WTC11 (cell line): ENCODE measurements at regions not wholly inside any gene's neighbourhood (a gene's known extent, or its start where the extent isn't known, plus 50 kb on each side); places are given as distances from the start of the nearest gene placed in this dataset.

ENCODE experiments used
- ATAC-seq: fragments of 200-7000 bp; cut with Tn5 transposase; 2 replicates; pipeline ENCODE4 v1.10.0; 2021; ENCODE audit warnings: mild to moderate bottlenecking, moderate library complexity
- CTCF ChIA-PET: fragments of 300-600 bp; sonication (Branson Sonifier 250); formaldehyde crosslinking; loops from one replicate; lab custom pipeline; 2021; ENCODE audit warnings: antibody characterized with exemption; lab: Charles Lee
- POLR2A ChIA-PET: fragments of 350-600 bp; sonication (Branson Sonifier 250); formaldehyde crosslinking; loops from one replicate; lab custom pipeline; 2021; ENCODE audit warnings: antibody characterized with exemption; lab: Charles Lee
- DNase-seq: peaks from one replicate; pipeline ENCODE4 v3.0.0; 2021; ENCODE audit warnings: low spot score
- H3K27ac Mint-ChIP-seq: 2 replicates; pipeline ENCODE4 v1.8.0; 2021; ENCODE audit warnings: mixed read lengths
- H3K27me3 Mint-ChIP-seq: 2 replicates; pipeline ENCODE4 v1.8.0; 2021; ENCODE audit warnings: low read depth, mild to moderate bottlenecking, moderate library complexity, mixed read lengths
- H3K36me3 Mint-ChIP-seq: 2 replicates; pipeline ENCODE4 v1.8.0; 2021; ENCODE audit warnings: mixed read lengths
- H3K4me1 Mint-ChIP-seq: 2 replicates; pipeline ENCODE4 v1.8.0; 2022; ENCODE audit warnings: mixed read lengths
- H3K4me3 Mint-ChIP-seq: 2 replicates; pipeline ENCODE4 v1.8.0; 2021; ENCODE audit warnings: mild to moderate bottlenecking, moderate library complexity, mixed read lengths
- H3K9me3 Mint-ChIP-seq: 2 replicates; pipeline ENCODE4 v1.8.0; 2021; ENCODE audit warnings: mixed read lengths
- AFF4 ChIP-seq: sonication (generic); formaldehyde crosslinking; IDR thresholded peaks from 2 replicates; pipeline ENCODE4 v1.8.1; 2023; ENCODE audit warnings: mild to moderate bottlenecking, missing genetic modification reagents, borderline replicate concordance
- CREB1 ChIP-seq: sonication (generic); formaldehyde crosslinking; IDR thresholded peaks from 2 replicates; pipeline ENCODE4 v1.8.0; 2023; ENCODE audit warnings: mild to moderate bottlenecking, missing genetic modification reagents
- CTCF ChIP-seq: fragments of 200-600 bp; IDR thresholded peaks from 2 replicates; pipeline ENCODE4 v1.8.0; 2022; ENCODE audit warnings: antibody characterized with exemption
- E2F1 ChIP-seq: sonication (generic); formaldehyde crosslinking; IDR thresholded peaks from 2 replicates; pipeline ENCODE4 v1.8.0; 2022; ENCODE audit warnings: mild to moderate bottlenecking, missing genetic modification reagents
- ELF4 ChIP-seq: sonication (generic); formaldehyde crosslinking; IDR thresholded peaks from 2 replicates; pipeline ENCODE4 v1.8.1; 2022; ENCODE audit warnings: low read depth, mild to moderate bottlenecking, moderate library complexity, missing genetic modification reagents
- ESRRA ChIP-seq: sonication (generic); formaldehyde crosslinking; IDR thresholded peaks from 2 replicates; pipeline ENCODE4 v1.8.1; 2022; ENCODE audit warnings: mild to moderate bottlenecking, missing genetic modification reagents, borderline replicate concordance
- FOXJ3 ChIP-seq: sonication (generic); formaldehyde crosslinking; IDR thresholded peaks from 2 replicates; pipeline ENCODE4 v1.9.0; 2021; ENCODE audit warnings: missing genetic modification reagents, mild to moderate bottlenecking, borderline replicate concordance
- FOXK1 ChIP-seq: sonication (generic); formaldehyde crosslinking; IDR thresholded peaks from 2 replicates; pipeline ENCODE4 v1.8.0; 2022; ENCODE audit warnings: mild to moderate bottlenecking, moderate library complexity, missing genetic modification reagents
- FOXP4 ChIP-seq: sonication (generic); formaldehyde crosslinking; IDR thresholded peaks from 2 replicates; pipeline ENCODE4 v1.8.0; 2022; ENCODE audit warnings: mild to moderate bottlenecking, missing genetic modification reagents
- IRF1 ChIP-seq: sonication (generic); formaldehyde crosslinking; IDR thresholded peaks from 2 replicates; pipeline ENCODE4 v1.8.0; 2023; ENCODE audit warnings: missing genetic modification reagents
- NFYB ChIP-seq: sonication (generic); formaldehyde crosslinking; conservative IDR thresholded peaks from 2 replicates; pipeline ENCODE4 v1.8.0; 2022; ENCODE audit warnings: low read depth, missing genetic modification reagents
- NR2C2 ChIP-seq: sonication (generic); formaldehyde crosslinking; IDR thresholded peaks from 2 replicates; pipeline ENCODE4 v1.8.0; 2022; ENCODE audit warnings: mild to moderate bottlenecking, missing genetic modification reagents
- RORB ChIP-seq: fragments of 250-450 bp; sonication (Bioruptor Pico); IDR thresholded peaks from 2 replicates; pipeline ENCODE4 v1.9.0; 2021; ENCODE audit warnings: mild to moderate bottlenecking
- SMAD4 ChIP-seq: sonication (generic); formaldehyde crosslinking; IDR thresholded peaks from 2 replicates; pipeline ENCODE4 v1.8.0; 2022; ENCODE audit warnings: mild to moderate bottlenecking, missing genetic modification reagents
- TCF7 ChIP-seq: sonication (generic); formaldehyde crosslinking; IDR thresholded peaks from 2 replicates; pipeline ENCODE4 v1.8.0; 2022; ENCODE audit warnings: mild to moderate bottlenecking, low read depth, missing genetic modification reagents, moderate library complexity
- TEAD1 ChIP-seq: sonication (generic); formaldehyde crosslinking; IDR thresholded peaks from 2 replicates; pipeline ENCODE4 v1.8.0; 2022; ENCODE audit warnings: mild to moderate bottlenecking, missing genetic modification reagents
- TEAD4 ChIP-seq: sonication (generic); formaldehyde crosslinking; IDR thresholded peaks from 2 replicates; pipeline ENCODE4 v1.8.0; 2022; ENCODE audit warnings: mild to moderate bottlenecking, missing genetic modification reagents
- ZBTB21 ChIP-seq: sonication (generic); formaldehyde crosslinking; IDR thresholded peaks from 2 replicates; pipeline ENCODE4 v1.8.1; 2023; ENCODE audit warnings: mild to moderate bottlenecking, missing genetic modification reagents, borderline replicate concordance
- ZNF121 ChIP-seq: sonication (generic); formaldehyde crosslinking; IDR thresholded peaks from 2 replicates; pipeline ENCODE4 v1.8.0; 2023; ENCODE audit warnings: missing genetic modification reagents
- ZNF138 ChIP-seq: sonication (generic); formaldehyde crosslinking; conservative IDR thresholded peaks from 2 replicates; pipeline ENCODE4 v1.8.1; 2022; ENCODE audit warnings: mild to moderate bottlenecking, moderate library complexity, missing genetic modification reagents
- ZNF232 ChIP-seq: sonication (generic); formaldehyde crosslinking; IDR thresholded peaks from 2 replicates; pipeline ENCODE4 v1.8.0; 2022; ENCODE audit warnings: mild to moderate bottlenecking, missing genetic modification reagents
- ZNF423 ChIP-seq: fragments of 250-450 bp; sonication (Bioruptor Pico); IDR thresholded peaks from 2 replicates; pipeline ENCODE4 v2.1.2; 2022; ENCODE audit warnings: mild to moderate bottlenecking, moderate library complexity
- ZNF671 ChIP-seq: fragments of 250-450 bp; sonication (Bioruptor Pico); IDR thresholded peaks from 2 replicates; pipeline ENCODE4 v1.8.0; 2021; ENCODE audit warnings: mild to moderate bottlenecking

- no peaks in the 10 kb centered on the region; the same call in 1 of the 2 replicates for H3K27me3 Mint-ChIP-seq
- no peaks in the 10 kb centered on the region for H3K36me3 Mint-ChIP-seq
- H3K9me3 Mint-ChIP-seq = peaks cover 5% of the 10 kb centered on the region; the same call in 1 of the 2 replicates
- POLR2A ChIA-PET = no interaction called here
- H3K4me1 Mint-ChIP-seq = peaks cover 15% of the 10 kb centered on the region
- ATAC-seq (no peak), DNase-seq (no peak)
- no peak overlapping the region for H3K4me3 Mint-ChIP-seq
- CTCF ChIA-PET = no interaction called here
- TF ChIP-seq TEAD1 = no peak
- no peak for TF ChIP-seq AFF4 (CRISPR knock-in tag)
- TF ChIP-seq, all 79 proteins: peak for 0
- no peak overlapping the region for H3K27ac Mint-ChIP-seq
These were observed 136.9 kb downstream of the SNX10 start for GRCh38 chr7:26428571-26428970.

GRCh38 chr7:26429168-26429567 lies 137.5 kb downstream of the SNX10 start:
- Mint-ChIP-seq H3K4me3 (no peak overlapping the region), H3K36me3 (no peaks in the 10 kb centered on the region), H3K9me3 (peaks cover 5% of the 10 kb centered on the region; the same call in 1 of the 2 replicates), H3K27ac (no peak overlapping the region), H3K4me1 (peaks cover 13% of the 10 kb centered on the region), H3K27me3 (no peaks in the 10 kb centered on the region; the same call in 1 of the 2 replicates)
- CTCF ChIA-PET = no interaction called here
- TF ChIP-seq CREB1 (CRISPR knock-in tag) = no peak
- no peak for TF ChIP-seq SMAD4 (CRISPR knock-in tag)
- no peak for TF ChIP-seq ESRRA (CRISPR knock-in tag)
- no peak for TF ChIP-seq FOXK1 (CRISPR knock-in tag)
- no peak for TF ChIP-seq ZNF671 (CRISPR knock-in tag)
- no peak for TF ChIP-seq NFYB
- no peak for TF ChIP-seq TCF7
- TF ChIP-seq ZNF232 (CRISPR knock-in tag) = no peak
- no peak for TF ChIP-seq FOXJ3 (CRISPR knock-in tag)
- TF ChIP-seq ELF4 = no peak
- TF ChIP-seq CTCF = no peak
- TF ChIP-seq ZNF423 = no peak
- TF ChIP-seq NR2C2 (CRISPR knock-in tag) = no peak
- no peak for DNase-seq
- POLR2A ChIA-PET = no interaction called here
- no peak for ATAC-seq

- ChIA-PET CTCF (interaction anchor here (0.6 kb wide), 1 partner anchor 258 kb away, joined by 3 read pairs; no protein-coding TSS in a partner anchor), POLR2A (no interaction called here)
- Mint-ChIP-seq H3K4me3 (no peak overlapping the region), H3K36me3 (no peaks in the 10 kb centered on the region), H3K9me3 (peaks cover 27% of the 10 kb centered on the region), H3K27me3 (no peaks in the 10 kb centered on the region), H3K4me1 (peaks cover 19% of the 10 kb centered on the region), H3K27ac (no peak overlapping the region)
- no peak for TF ChIP-seq FOXP4 (CRISPR knock-in tag)
- no peak for TF ChIP-seq ZNF138 (CRISPR knock-in tag)
- no peak for TF ChIP-seq ZNF121 (CRISPR knock-in tag)
- TF ChIP-seq TEAD4 (CRISPR knock-in tag) = no peak
- no peak for TF ChIP-seq RORB (CRISPR knock-in tag)
- TF ChIP-seq ZBTB21 = no peak
- TF ChIP-seq IRF1 (CRISPR knock-in tag) = no peak
- no peak for TF ChIP-seq E2F1 (CRISPR knock-in tag)
- no peak for TF ChIP-seq NFYB
- DNase-seq (no peak), ATAC-seq (no peak)
These were observed 143.3 kb downstream of the SNX10 start for GRCh38 chr7:26434974-26435373.
